OCI-LY1 (cell line): ENCODE measurements at regions not wholly inside any gene's neighbourhood (a gene's known extent, or its start where the extent isn't known, plus 50 kb on each side); places are given as distances from the start of the nearest gene placed in this dataset.

Experiments used
- H2AFZ ChIP-seq: fragments of 200-600 bp; sonication (generic), shearing (Covaris generic); 2 replicates; pipeline ENCODE4 v1.6.0; 2014; ENCODE audit warnings: antibody characterized with exemption, mild to moderate bottlenecking, low read length
- H3F3A ChIP-seq: fragments of 200-600 bp; sonication (generic), shearing (Covaris generic); 2 replicates; pipeline ENCODE4 v1.6.0; 2014; ENCODE audit warnings: mild to moderate bottlenecking, antibody characterized with exemption, low read length, moderate library complexity; ENCODE audit not compliant: insufficient read depth
- H3K27ac ChIP-seq: fragments of 200-600 bp; sonication (generic); 2 replicates; pipeline ENCODE4 v1.5.1; 2014; ENCODE audit warnings: low read length, mixed run types, mild to moderate bottlenecking, low read depth; ENCODE audit not compliant: poor library complexity, severe bottlenecking
- H3K27me3 ChIP-seq: fragments of 200-600 bp; sonication (generic); 2 replicates; pipeline ENCODE4 v1.6.0; 2014; ENCODE audit warnings: antibody characterized with exemption, mild to moderate bottlenecking, low read length, moderate library complexity; ENCODE audit not compliant: insufficient read depth
- H3K36me3 ChIP-seq: fragments of 200-600 bp; sonication (generic); 2 replicates; pipeline ENCODE4 v1.6.1; 2014; ENCODE audit warnings: mild to moderate bottlenecking, antibody characterized with exemption, low read length, moderate library complexity, mixed read lengths; ENCODE audit not compliant: insufficient read depth
- H3K4me1 ChIP-seq: fragments of 200-600 bp; sonication (generic); 2 replicates; pipeline ENCODE4 v1.5.1; 2014; ENCODE audit warnings: mild to moderate bottlenecking, low read length, moderate library complexity; ENCODE audit not compliant: insufficient read depth, severe bottlenecking
- H3K4me2 ChIP-seq: fragments of 200-600 bp; sonication (generic), shearing (Covaris generic); 2 replicates; pipeline ENCODE4 v1.6.1; 2014; ENCODE audit warnings: low read length
- H3K4me3 ChIP-seq: fragments of 200-600 bp; sonication (generic); 2 replicates; pipeline ENCODE4 v1.5.1; 2014; ENCODE audit warnings: low read length, low read depth, mild to moderate bottlenecking, mixed read lengths; ENCODE audit not compliant: poor library complexity, severe bottlenecking
- H3K79me2 ChIP-seq: fragments of 200-600 bp; shearing (Covaris generic); 2 replicates; pipeline ENCODE4 v1.6.1; 2016; ENCODE audit warnings: mixed run types, low read length, mixed read lengths; ENCODE audit not compliant: insufficient read depth
- H3K9ac ChIP-seq: fragments of 200-600 bp; sonication (generic), shearing (Covaris generic); 2 replicates; pipeline ENCODE4 v1.6.1; 2014; ENCODE audit warnings: mild to moderate bottlenecking, low read length, mixed read lengths
- H3K9me2 ChIP-seq: fragments of 200-600 bp; sonication (generic), shearing (Covaris generic); 2 replicates; pipeline ENCODE4 v1.6.1; 2014; ENCODE audit warnings: low read depth, mild to moderate bottlenecking, low read length, mixed read lengths
- H3K9me3 ChIP-seq: fragments of 200-600 bp; shearing (Covaris generic); 2 replicates; pipeline ENCODE4 v1.6.1; 2014; ENCODE audit warnings: low read length, mixed read lengths
- H4K20me1 ChIP-seq: fragments of 200-600 bp; sonication (generic), shearing (Covaris generic); 2 replicates; pipeline ENCODE4 v1.6.0; 2016; ENCODE audit warnings: mild to moderate bottlenecking, low read length; ENCODE audit not compliant: insufficient read depth
- EZH2 ChIP-seq: fragments of 200-600 bp; sonication (generic), shearing (Covaris generic); IDR thresholded peaks from 2 replicates; pipeline ENCODE4 v1.8.0; 2017; ENCODE audit warnings: borderline replicate concordance, mixed run types, mild to moderate bottlenecking, antibody characterized with exemption, low read length, moderate library complexity, mixed read lengths
- TF ChIP-seq, protein P1 (sequence below): fragments of 200-600 bp; sonication (generic), shearing (Covaris generic); IDR thresholded peaks from 2 replicates; pipeline ENCODE4 v1.5.1; 2017; ENCODE audit warnings: mild to moderate bottlenecking, antibody characterized with exemption, low read length, moderate library complexity, mixed read lengths

DNA sequence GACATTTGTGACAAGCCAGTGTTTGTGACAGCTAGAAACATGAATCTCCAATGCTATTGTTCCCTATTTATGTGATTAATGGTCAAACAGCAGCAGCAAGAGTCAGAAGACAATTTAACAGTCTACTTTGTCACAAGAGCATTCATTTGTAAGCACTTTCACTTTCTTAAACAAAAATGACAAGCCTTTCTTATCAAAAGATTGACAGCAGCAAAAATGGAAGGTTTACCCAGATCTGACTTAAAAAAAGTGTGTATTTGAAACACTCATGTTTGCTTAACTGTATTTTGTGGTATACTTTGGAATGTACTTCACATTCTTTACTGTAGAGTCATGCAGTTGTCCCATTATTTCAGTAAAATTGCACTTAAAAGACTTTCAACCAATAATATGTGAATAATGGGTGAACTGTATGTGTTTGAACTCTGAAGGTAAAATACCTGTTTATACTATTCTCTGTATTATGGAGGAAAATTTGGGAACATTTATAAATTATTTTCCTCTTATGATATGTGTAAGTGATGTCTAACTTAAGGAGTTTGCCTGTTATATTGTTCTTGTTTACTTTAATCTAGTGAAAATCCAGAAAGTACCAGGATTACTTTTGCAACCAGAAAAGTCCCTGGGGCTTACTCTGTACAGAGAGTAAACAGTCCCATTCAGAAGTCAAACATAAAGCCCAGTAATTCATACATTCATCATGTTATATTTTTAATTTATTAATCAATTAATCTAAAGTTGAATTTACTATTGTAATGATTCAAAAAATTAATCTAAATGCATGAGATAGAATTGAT, 314.9 kb upstream of the TRAM1L1 start:
- no peaks in the 10 kb centered on the region for H4K20me1 ChIP-seq
- no peaks in the 10 kb centered on the region for H3K79me2 ChIP-seq
- H3K27me3 ChIP-seq, result no peaks in the 10 kb centered on the region
- no peaks in the 10 kb centered on the region for H3K36me3 ChIP-seq
- no peak overlapping the region for H3K4me2 ChIP-seq
- no peaks in the 10 kb centered on the region for H3K4me1 ChIP-seq
- TF ChIP-seq, protein P1, sequence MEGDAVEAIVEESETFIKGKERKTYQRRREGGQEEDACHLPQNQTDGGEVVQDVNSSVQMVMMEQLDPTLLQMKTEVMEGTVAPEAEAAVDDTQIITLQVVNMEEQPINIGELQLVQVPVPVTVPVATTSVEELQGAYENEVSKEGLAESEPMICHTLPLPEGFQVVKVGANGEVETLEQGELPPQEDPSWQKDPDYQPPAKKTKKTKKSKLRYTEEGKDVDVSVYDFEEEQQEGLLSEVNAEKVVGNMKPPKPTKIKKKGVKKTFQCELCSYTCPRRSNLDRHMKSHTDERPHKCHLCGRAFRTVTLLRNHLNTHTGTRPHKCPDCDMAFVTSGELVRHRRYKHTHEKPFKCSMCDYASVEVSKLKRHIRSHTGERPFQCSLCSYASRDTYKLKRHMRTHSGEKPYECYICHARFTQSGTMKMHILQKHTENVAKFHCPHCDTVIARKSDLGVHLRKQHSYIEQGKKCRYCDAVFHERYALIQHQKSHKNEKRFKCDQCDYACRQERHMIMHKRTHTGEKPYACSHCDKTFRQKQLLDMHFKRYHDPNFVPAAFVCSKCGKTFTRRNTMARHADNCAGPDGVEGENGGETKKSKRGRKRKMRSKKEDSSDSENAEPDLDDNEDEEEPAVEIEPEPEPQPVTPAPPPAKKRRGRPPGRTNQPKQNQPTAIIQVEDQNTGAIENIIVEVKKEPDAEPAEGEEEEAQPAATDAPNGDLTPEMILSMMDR, result no peak
- no peak for TF ChIP-seq EZH2
- no peak overlapping the region for H2AFZ ChIP-seq
- no peaks in the 10 kb centered on the region for H3K9me2 ChIP-seq
- H3K9ac ChIP-seq, result no peak overlapping the region
- H3K9me3 ChIP-seq, result no peaks in the 10 kb centered on the region
- H3K27ac ChIP-seq, result no peak overlapping the region
- no peak overlapping the region for H3K4me3 ChIP-seq
- H3F3A ChIP-seq, result no peaks in the 10 kb centered on the region

DNA sequence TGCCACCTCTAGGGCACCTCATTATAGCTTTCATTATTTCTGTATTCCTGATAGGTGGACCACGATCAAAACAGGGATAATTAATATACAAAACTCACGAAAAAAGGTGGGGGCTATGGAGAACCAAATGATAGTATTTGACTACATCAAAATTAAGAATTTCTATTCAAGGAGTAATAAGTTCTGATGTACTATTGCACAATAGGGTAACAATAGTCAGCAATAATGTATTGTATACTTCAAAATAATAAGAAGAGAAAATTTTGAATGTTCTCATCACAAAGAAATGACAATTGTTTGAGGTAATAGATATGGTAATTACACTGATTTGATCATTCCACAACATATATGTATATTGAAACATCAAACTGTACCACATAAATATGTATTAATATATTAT, 327.3 kb upstream of the TRAM1L1 start:
- Histone ChIP-seq H2AFZ (no peak overlapping the region), H3K27ac (no peak overlapping the region), H3K4me2 (no peak overlapping the region), H3K4me3 (no peak overlapping the region), H3K9ac (no peak overlapping the region), H3K79me2 (no peaks in the 10 kb centered on the region), H3K9me2 (no peaks in the 10 kb centered on the region), H3K36me3 (no peaks in the 10 kb centered on the region), H3K9me3 (no peaks in the 10 kb centered on the region), H3F3A (no peaks in the 10 kb centered on the region), H3K4me1 (no peaks in the 10 kb centered on the region), H3K27me3 (no peaks in the 10 kb centered on the region), H4K20me1 (no peaks in the 10 kb centered on the region)
- TF ChIP-seq, protein P1, result no peak
- TF ChIP-seq EZH2, result no peak

DNA sequence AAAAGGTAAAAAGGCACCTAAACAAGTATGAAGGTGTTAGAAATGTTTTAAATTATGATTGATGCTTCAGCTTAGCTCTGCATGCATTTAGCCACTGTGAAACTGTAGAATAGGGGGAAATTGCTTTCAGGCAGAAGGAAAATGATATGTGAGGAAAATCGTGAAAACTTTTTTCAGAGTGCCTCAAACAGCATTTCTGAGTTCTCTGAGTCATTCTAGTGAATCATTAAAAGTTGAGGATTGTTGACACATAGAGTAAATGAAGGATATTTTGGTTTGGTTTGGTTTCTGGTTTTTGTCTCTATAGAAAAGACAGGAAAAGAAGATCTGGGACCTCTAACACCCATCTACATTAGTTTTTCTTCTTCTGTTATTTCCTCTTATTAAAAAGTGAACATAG, 332.5 kb upstream of the TRAM1L1 start:
- no peaks in the 10 kb centered on the region for H3K79me2 ChIP-seq
- TF ChIP-seq, protein P1, result no peak
- TF ChIP-seq EZH2, result no peak
- H3K27ac ChIP-seq, result no peak overlapping the region
- H3K9me3 ChIP-seq, result no peaks in the 10 kb centered on the region
- H3F3A ChIP-seq, result no peaks in the 10 kb centered on the region
- H2AFZ ChIP-seq, result no peak overlapping the region
- no peak overlapping the region for H3K4me2 ChIP-seq
- no peaks in the 10 kb centered on the region for H3K27me3 ChIP-seq
- H3K9ac ChIP-seq, result no peak overlapping the region
- H3K4me1 ChIP-seq, result no peaks in the 10 kb centered on the region
- no peaks in the 10 kb centered on the region for H3K36me3 ChIP-seq
- no peaks in the 10 kb centered on the region for H4K20me1 ChIP-seq
- no peaks in the 10 kb centered on the region for H3K9me2 ChIP-seq
- no peak overlapping the region for H3K4me3 ChIP-seq
